ENCODE measurements at regions not wholly inside any gene's neighbourhood (a gene's known extent, or its start where the extent isn't known, plus 50 kb on each side); places are given as distances from the start of the nearest gene placed in this dataset.

- H3K36me3 ChIP-seq = no peaks in the 10 kb centered on the region
- DNase-seq = no peak
- no peak overlapping the region for H3K27ac ChIP-seq
- no peaks in the 10 kb centered on the region for H3K4me1 ChIP-seq
- no peaks in the 10 kb centered on the region for H3K27me3 ChIP-seq
- intact Hi-C loops (cut with DNase I) = loop anchor here (10.0 kb wide), 3 partner anchors 165 to 555 kb away; no protein-coding TSS in a partner anchor
- TF ChIP-seq CTCF (IDR thresholded peaks at IDR 0.05) = no peak
- no peak overlapping the region for H3K9ac ChIP-seq (ENCODE audit: low read depth in 2 of 2, low read length in 2 of 2)
- H3K9me3 ChIP-seq = no peaks in the 10 kb centered on the region
- H3K4me3 ChIP-seq = no peak overlapping the region
Measured at GRCh38 chr3:153599685-153600084, 437.7 kb downstream of the RAP2B start.

GRCh38 chr3:153600896-153601295 lies 438.9 kb downstream of the RAP2B start:
- Histone ChIP-seq H3K27me3 (no peaks in the 10 kb centered on the region), H3K4me3 (no peak overlapping the region), H3K36me3 (no peaks in the 10 kb centered on the region), H3K9me3 (no peaks in the 10 kb centered on the region), H3K4me1 (no peaks in the 10 kb centered on the region), H3K9ac (ENCODE audit: low read depth in 2 of 2, low read length in 2 of 2) (no peak overlapping the region), H3K27ac (no peak overlapping the region)
- TF ChIP-seq CTCF (IDR thresholded peaks at IDR 0.05) = no peak
- DNase-seq = no peak
- intact Hi-C loops (cut with DNase I) = no loop called here

GRCh38 chr3:153601374-153601853 lies 439.4 kb downstream of the RAP2B start:
- no peak for TF ChIP-seq CTCF (IDR thresholded peaks at IDR 0.05)
- H3K4me1 ChIP-seq = no peaks in the 10 kb centered on the region

GRCh38 chr3:153602801-153603200 lies 440.8 kb downstream of the RAP2B start:
- intact Hi-C loops (cut with DNase I) = no loop called here
- Histone ChIP-seq H3K4me1 (no peaks in the 10 kb centered on the region), H3K27ac (no peak overlapping the region), H3K9me3 (no peaks in the 10 kb centered on the region), H3K36me3 (no peaks in the 10 kb centered on the region), H3K27me3 (no peaks in the 10 kb centered on the region), H3K9ac (ENCODE audit: low read depth in 2 of 2, low read length in 2 of 2) (no peak overlapping the region), H3K4me3 (no peak overlapping the region)
- TF ChIP-seq CTCF (IDR thresholded peaks at IDR 0.05) = no peak
- no peak for DNase-seq

More at GRCh38 chr3:153601374-153601853, 439.4 kb downstream of the RAP2B start:
- Histone ChIP-seq H3K4me3 (no peak overlapping the region), H3K9ac (ENCODE audit: low read depth in 2 of 2, low read length in 2 of 2) (no peak overlapping the region), H3K9me3 (no peaks in the 10 kb centered on the region), H3K36me3 (no peaks in the 10 kb centered on the region), H3K27ac (no peak overlapping the region), H3K27me3 (no peaks in the 10 kb centered on the region)
- intact Hi-C loops (cut with DNase I) = no loop called here
- no peak for DNase-seq

- no peaks in the 10 kb centered on the region for H3K4me1 ChIP-seq
- TF ChIP-seq CTCF (IDR thresholded peaks at IDR 0.05) = no peak
- H3K27me3 ChIP-seq = no peaks in the 10 kb centered on the region
- no peak overlapping the region for H3K27ac ChIP-seq
- H3K36me3 ChIP-seq = no peaks in the 10 kb centered on the region
- intact Hi-C loops (cut with DNase I) = no loop called here
- no peak overlapping the region for H3K9ac ChIP-seq (ENCODE audit: low read depth in 2 of 2, low read length in 2 of 2)
- no peaks in the 10 kb centered on the region for H3K9me3 ChIP-seq
- no peak overlapping the region for H3K4me3 ChIP-seq
- no peak for DNase-seq
Measured at GRCh38 chr3:153614140-153614539, 452.1 kb downstream of the RAP2B start.

Measured in colonic mucosa (tissue), 4 donors.